HCT116 (cell line): ENCODE measurements at regions not wholly inside any gene's neighbourhood (a gene's known extent, or its start where the extent isn't known, plus 50 kb on each side); places are given as distances from the start of the nearest gene placed in this dataset.

Experiments
- ATAC-seq: fragments of 200-7000 bp; cut with Tn5 transposase; 2 replicates; pipeline ENCODE4 v1.9.1; 2020; ENCODE audit warnings: mild to moderate bottlenecking, moderate library complexity
- BruUV-seq: library from RNA; stranded (reverse); fragments of 400-500 nt; replicated peaks from 2 replicates; lab custom pipeline; 2021; lab: Mats Ljungman, UMichigan
- CTCF ChIA-PET: fragments of 300-600 bp; sonication (Branson Sonifier 250); formaldehyde crosslinking; loops from one replicate; lab custom pipeline; 2021; ENCODE audit warnings: antibody characterized with exemption; lab: Charles Lee
- POLR2A ChIA-PET: fragments of 300-600, 350-600 bp; sonication (Branson Sonifier 250); formaldehyde crosslinking; loops from one replicate; lab custom pipeline; 2021; ENCODE audit warnings: antibody characterized with exemption; lab: Charles Lee
- RAD21 ChIA-PET, 2 experiments: fragments of 300-600 bp; sonication (Branson Sonifier 250); formaldehyde crosslinking; loops; one replicate each; lab custom pipeline; 2023; ENCODE audit warnings: low total read pairs in 2 of 2; ENCODE audit not compliant: uncharacterized antibody in 2 of 2, unreplicated experiment in 2 of 2, low non-redundant PET in 1 of 2; lab: Charles Lee
- DNase-seq: peaks from one replicate; pipeline ENCODE4 v3.0.0-alpha.2; 2010; ENCODE audit warnings: low read depth, low spot score
- H2AFZ ChIP-seq: fragments of 200-600 bp; shearing (Covaris generic), sonication (generic); 2 replicates; pipeline ENCODE4 v1.6.1; 2017; ENCODE audit warnings: low read depth, mixed run types, mixed read lengths, antibody characterized with exemption, low read length; ENCODE audit not compliant: poor library complexity, severe bottlenecking
- H3K27ac ChIP-seq: 2 replicates; pipeline ENCODE4 v1.5.1; 2012; ENCODE audit warnings: low read depth, low read length
- H3K27me3 ChIP-seq: fragments of 200-600 bp; sonication (generic); 2 replicates; pipeline ENCODE4 v1.6.1; 2016; ENCODE audit warnings: mixed run types, low read length, mixed read lengths; ENCODE audit not compliant: insufficient read depth
- H3K36me3 ChIP-seq, 2 experiments: fragments of 200-500 bp in 1 of 2; fragments of 200-600 bp in 1 of 2; sonication (Bioruptor generic) in 1 of 2; sonication (generic) in 1 of 2; 2 replicates each; pipeline versions ENCODE4 v1.5.1 to v1.6.1; 2014 to 2016; ENCODE audit warnings: low read length in 2 of 2, inconsistent platforms in 1 of 2, mixed read lengths in 1 of 2, mixed run types in 1 of 2; ENCODE audit not compliant: insufficient read depth in 2 of 2, control insufficient read depth in 1 of 2
- H3K4me1 ChIP-seq, 2 experiments: fragments of 200-600 bp in 1 of 2; sonication (generic) in 1 of 2; 2 replicates each; pipeline versions ENCODE4 v1.5.1 to v1.6.1; 2012 to 2017; ENCODE audit warnings: low read length in 2 of 2, inconsistent platforms in 1 of 2, mild to moderate bottlenecking in 1 of 2, mixed read lengths in 1 of 2, mixed run types in 1 of 2, moderate library complexity in 1 of 2; ENCODE audit not compliant: insufficient read depth in 2 of 2, control insufficient read depth in 1 of 2
- H3K4me2 ChIP-seq: fragments of 200-600 bp; sonication (generic); 2 replicates; pipeline ENCODE4 v1.6.1; 2017; ENCODE audit warnings: mixed run types, low read length, mixed read lengths
- H3K4me3 ChIP-seq, 2 experiments: fragments of 200-600 bp in 1 of 2; sonication (generic) in 1 of 2; replicated peaks in 1 of 2; 2 replicates each; pipeline ENCODE4 v1.5.1; 2011 to 2016; ENCODE audit warnings: low read length in 2 of 2, control low read depth in 1 of 2, low read depth in 1 of 2, mild to moderate bottlenecking in 1 of 2, mixed read lengths in 1 of 2, mixed run types in 1 of 2
- H3K79me2 ChIP-seq: fragments of 200-600 bp; sonication (generic); 2 replicates; pipeline ENCODE4 v1.6.1; 2017; ENCODE audit warnings: mild to moderate bottlenecking, mixed run types, low read length, moderate library complexity, mixed read lengths; ENCODE audit not compliant: insufficient read depth
- H3K9ac ChIP-seq: fragments of 200-600 bp; sonication (generic); 2 replicates; pipeline ENCODE4 v1.6.1; 2016; ENCODE audit warnings: low read length, mixed read lengths
- H3K9me2 ChIP-seq: fragments of 200-600 bp; sonication (generic), shearing (Covaris generic); 2 replicates; pipeline ENCODE4 v1.6.1; 2017; ENCODE audit warnings: mixed run types, mild to moderate bottlenecking, moderate library complexity; ENCODE audit not compliant: insufficient read depth
- H3K9me3 ChIP-seq, 2 experiments: fragments of 200-500 bp in 1 of 2; fragments of 200-600 bp in 1 of 2; sonication (Bioruptor generic) in 1 of 2; sonication (generic) in 1 of 2; 2 replicates each; pipeline ENCODE4 v1.6.1; 2014 to 2017; ENCODE audit warnings: low read length in 2 of 2, mixed read lengths in 2 of 2, inconsistent platforms in 1 of 2, low read depth in 1 of 2, mild to moderate bottlenecking in 1 of 2, mixed run types in 1 of 2, moderate library complexity in 1 of 2; ENCODE audit not compliant: control insufficient read depth in 1 of 2, insufficient read depth in 1 of 2
- H4K20me1 ChIP-seq: fragments of 200-600 bp; sonication (generic), shearing (Covaris generic); 2 replicates; pipeline ENCODE4 v1.6.1; 2017; ENCODE audit warnings: mixed run types, mild to moderate bottlenecking, moderate library complexity; ENCODE audit not compliant: insufficient read depth
- CEBPB ChIP-seq: IDR thresholded peaks from 2 replicates; pipeline ENCODE4 v1.6.1; 2012; ENCODE audit warnings: low read depth
- ELF1 ChIP-seq: IDR thresholded peaks from 2 replicates; pipeline ENCODE4 v1.6.1; 2012; ENCODE audit warnings: low read depth, borderline replicate concordance
- FOSL1 ChIP-seq: IDR thresholded peaks from 2 replicates; pipeline ENCODE4 v1.6.1; 2012; ENCODE audit warnings: low read depth
- JUND ChIP-seq: IDR thresholded peaks from 2 replicates; pipeline ENCODE4 v1.6.1; 2012
- POLR2A ChIP-seq: IDR thresholded peaks from 2 replicates; pipeline ENCODE4 v1.7.0; 2011; ENCODE audit warnings: borderline replicate concordance; ENCODE audit not compliant: insufficient read depth, insufficient read length; ENCODE audit errors: extremely low read depth
- POLR2AphosphoS5 ChIP-seq: IDR thresholded peaks from 2 replicates; pipeline ENCODE4 v1.6.1; 2011; ENCODE audit warnings: mild to moderate bottlenecking, low read depth, low read length, moderate library complexity
- ZNF274 ChIP-seq: fragments of 200-500 bp; sonication (Bioruptor generic); IDR thresholded peaks from 2 replicates; pipeline ENCODE4 v1.6.1; 2014; ENCODE audit warnings: mild to moderate bottlenecking, low read depth, low read length, inconsistent platforms
- intact Hi-C: fragments of 100-400 bp; cut with micrococcal nuclease; formaldehyde crosslinking; loops from 2 replicates; pipeline ENCODE4 v1.10.0; 2022
- TF ChIP-seq, protein P1 (sequence below): IDR thresholded peaks from 2 replicates; pipeline ENCODE4 v1.6.1; 2012
- TF ChIP-seq, protein P2 (sequence below): IDR thresholded peaks from 2 replicates; pipeline ENCODE4 v1.6.1; 2011; ENCODE audit warnings: mild to moderate bottlenecking, low read length, moderate library complexity; ENCODE audit not compliant: insufficient replicate concordance; ENCODE audit errors: extremely low read depth
- TF ChIP-seq, protein P3 (sequence below): IDR thresholded peaks from 2 replicates; pipeline ENCODE4 v1.6.1; 2012; ENCODE audit warnings: low read depth

DNA sequence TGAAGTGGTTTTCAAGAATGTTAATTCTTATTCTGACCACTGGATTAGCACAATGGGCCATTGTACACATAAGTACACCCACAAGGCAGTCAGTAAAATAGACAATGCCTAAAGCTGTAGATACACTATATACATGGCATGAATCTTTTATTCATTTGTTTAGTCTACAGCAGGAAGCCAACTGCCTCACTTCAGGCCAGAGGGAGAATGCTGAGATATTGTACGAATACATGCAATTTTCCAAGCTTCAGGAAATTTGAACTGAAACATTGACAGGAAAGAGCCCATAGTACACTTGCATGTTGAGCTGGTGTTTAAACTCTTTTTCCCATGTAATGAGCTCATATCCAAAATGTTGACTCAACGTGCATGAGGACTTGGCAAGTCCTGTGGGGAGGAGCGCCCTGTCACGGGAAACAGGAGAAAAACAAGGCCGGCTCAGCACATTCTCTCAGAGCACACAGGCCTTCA is 111.6 kb upstream of the CYP1B1 start:
- intact Hi-C loops = no loop called here
- Histone ChIP-seq H3K27ac (no peak overlapping the region), H3K4me2 (no peak overlapping the region), H3K9me3 (no peaks in the 10 kb centered on the region), H3K36me3 (no peaks in the 10 kb centered on the region), H3K4me3 (no peak overlapping the region), H3K9me2 (no peaks in the 10 kb centered on the region), H3K79me2 (no peaks in the 10 kb centered on the region), H3K4me1 (no peaks in the 10 kb centered on the region), H3K27me3 (no peaks in the 10 kb centered on the region), H2AFZ (no peak overlapping the region), H4K20me1 (no peaks in the 10 kb centered on the region), H3K9ac (no peak overlapping the region)
- ChIA-PET RAD21 (no interaction called here), CTCF (no interaction called here), POLR2A (no interaction called here)
- no peak for TF ChIP-seq CEBPB
- TF ChIP-seq ZNF274 = no peak
- TF ChIP-seq, protein P1, sequence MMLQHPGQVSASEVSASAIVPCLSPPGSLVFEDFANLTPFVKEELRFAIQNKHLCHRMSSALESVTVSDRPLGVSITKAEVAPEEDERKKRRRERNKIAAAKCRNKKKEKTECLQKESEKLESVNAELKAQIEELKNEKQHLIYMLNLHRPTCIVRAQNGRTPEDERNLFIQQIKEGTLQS = no peak
- TF ChIP-seq POLR2AphosphoS5 = no peak
- no peak for TF ChIP-seq FOSL1
- no peak for TF ChIP-seq POLR2A
- TF ChIP-seq, protein P2, sequence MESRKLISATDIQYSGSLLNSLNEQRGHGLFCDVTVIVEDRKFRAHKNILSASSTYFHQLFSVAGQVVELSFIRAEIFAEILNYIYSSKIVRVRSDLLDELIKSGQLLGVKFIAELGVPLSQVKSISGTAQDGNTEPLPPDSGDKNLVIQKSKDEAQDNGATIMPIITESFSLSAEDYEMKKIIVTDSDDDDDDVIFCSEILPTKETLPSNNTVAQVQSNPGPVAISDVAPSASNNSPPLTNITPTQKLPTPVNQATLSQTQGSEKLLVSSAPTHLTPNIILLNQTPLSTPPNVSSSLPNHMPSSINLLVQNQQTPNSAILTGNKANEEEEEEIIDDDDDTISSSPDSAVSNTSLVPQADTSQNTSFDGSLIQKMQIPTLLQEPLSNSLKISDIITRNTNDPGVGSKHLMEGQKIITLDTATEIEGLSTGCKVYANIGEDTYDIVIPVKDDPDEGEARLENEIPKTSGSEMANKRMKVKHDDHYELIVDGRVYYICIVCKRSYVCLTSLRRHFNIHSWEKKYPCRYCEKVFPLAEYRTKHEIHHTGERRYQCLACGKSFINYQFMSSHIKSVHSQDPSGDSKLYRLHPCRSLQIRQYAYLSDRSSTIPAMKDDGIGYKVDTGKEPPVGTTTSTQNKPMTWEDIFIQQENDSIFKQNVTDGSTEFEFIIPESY = no peak
- TF ChIP-seq, protein P3, sequence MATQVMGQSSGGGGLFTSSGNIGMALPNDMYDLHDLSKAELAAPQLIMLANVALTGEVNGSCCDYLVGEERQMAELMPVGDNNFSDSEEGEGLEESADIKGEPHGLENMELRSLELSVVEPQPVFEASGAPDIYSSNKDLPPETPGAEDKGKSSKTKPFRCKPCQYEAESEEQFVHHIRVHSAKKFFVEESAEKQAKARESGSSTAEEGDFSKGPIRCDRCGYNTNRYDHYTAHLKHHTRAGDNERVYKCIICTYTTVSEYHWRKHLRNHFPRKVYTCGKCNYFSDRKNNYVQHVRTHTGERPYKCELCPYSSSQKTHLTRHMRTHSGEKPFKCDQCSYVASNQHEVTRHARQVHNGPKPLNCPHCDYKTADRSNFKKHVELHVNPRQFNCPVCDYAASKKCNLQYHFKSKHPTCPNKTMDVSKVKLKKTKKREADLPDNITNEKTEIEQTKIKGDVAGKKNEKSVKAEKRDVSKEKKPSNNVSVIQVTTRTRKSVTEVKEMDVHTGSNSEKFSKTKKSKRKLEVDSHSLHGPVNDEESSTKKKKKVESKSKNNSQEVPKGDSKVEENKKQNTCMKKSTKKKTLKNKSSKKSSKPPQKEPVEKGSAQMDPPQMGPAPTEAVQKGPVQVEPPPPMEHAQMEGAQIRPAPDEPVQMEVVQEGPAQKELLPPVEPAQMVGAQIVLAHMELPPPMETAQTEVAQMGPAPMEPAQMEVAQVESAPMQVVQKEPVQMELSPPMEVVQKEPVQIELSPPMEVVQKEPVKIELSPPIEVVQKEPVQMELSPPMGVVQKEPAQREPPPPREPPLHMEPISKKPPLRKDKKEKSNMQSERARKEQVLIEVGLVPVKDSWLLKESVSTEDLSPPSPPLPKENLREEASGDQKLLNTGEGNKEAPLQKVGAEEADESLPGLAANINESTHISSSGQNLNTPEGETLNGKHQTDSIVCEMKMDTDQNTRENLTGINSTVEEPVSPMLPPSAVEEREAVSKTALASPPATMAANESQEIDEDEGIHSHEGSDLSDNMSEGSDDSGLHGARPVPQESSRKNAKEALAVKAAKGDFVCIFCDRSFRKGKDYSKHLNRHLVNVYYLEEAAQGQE = no peak
- no peak for TF ChIP-seq JUND
- TF ChIP-seq ELF1 = no peak
- no TSS peak for BruUV-seq
- ATAC-seq (no peak), DNase-seq (no peak)
